Esophagus muscularis mucosa (tissue), 3 donors: ENCODE measurements at regions not wholly inside any gene's neighbourhood (a gene's known extent, or its start where the extent isn't known, plus 50 kb on each side); places are given as distances from the start of the nearest gene placed in this dataset.

ENCODE experiments used
- POLR2AphosphoS5 ChIP-seq, 2 donors: sonication (generic); formaldehyde crosslinking; IDR thresholded peaks; one replicate each; pipeline ENCODE4 v1.6.1; 2017; ENCODE audit warnings: antibody characterized with exemption in 2 of 2
- TF ChIP-seq, protein P1 (sequence below), 3 experiments: fragments of 200-600 bp in 2 of 3; fragments of 450-650 bp in 1 of 3; sonication (generic) in 2 of 3; IDR thresholded peaks; one replicate each; pipeline ENCODE4 v1.5.1; 2017 to 2019; ENCODE audit warnings: antibody characterized with exemption in 3 of 3, mild to moderate bottlenecking in 2 of 3, moderate library complexity in 1 of 3

DNA sequence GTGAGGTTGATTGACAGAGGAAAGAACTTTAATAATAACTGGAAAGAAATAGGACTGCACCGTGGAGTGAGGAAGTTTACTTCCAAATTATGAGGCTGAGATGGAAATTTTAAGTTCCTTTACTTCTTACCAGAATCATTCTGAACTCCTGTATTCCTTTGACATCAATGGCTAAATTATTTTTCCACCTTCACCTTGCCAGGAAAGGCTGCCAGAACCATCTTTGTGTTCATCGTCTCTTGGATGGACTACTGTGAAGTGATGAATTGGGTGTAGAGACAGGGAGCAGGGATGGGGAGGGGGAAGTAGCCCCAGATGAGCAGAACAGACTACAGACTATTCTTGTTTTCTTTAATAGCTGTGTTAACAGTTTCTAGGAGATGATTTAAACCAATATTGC, 102.1 kb upstream of the CEP162 start:
- TF ChIP-seq, protein P1, sequence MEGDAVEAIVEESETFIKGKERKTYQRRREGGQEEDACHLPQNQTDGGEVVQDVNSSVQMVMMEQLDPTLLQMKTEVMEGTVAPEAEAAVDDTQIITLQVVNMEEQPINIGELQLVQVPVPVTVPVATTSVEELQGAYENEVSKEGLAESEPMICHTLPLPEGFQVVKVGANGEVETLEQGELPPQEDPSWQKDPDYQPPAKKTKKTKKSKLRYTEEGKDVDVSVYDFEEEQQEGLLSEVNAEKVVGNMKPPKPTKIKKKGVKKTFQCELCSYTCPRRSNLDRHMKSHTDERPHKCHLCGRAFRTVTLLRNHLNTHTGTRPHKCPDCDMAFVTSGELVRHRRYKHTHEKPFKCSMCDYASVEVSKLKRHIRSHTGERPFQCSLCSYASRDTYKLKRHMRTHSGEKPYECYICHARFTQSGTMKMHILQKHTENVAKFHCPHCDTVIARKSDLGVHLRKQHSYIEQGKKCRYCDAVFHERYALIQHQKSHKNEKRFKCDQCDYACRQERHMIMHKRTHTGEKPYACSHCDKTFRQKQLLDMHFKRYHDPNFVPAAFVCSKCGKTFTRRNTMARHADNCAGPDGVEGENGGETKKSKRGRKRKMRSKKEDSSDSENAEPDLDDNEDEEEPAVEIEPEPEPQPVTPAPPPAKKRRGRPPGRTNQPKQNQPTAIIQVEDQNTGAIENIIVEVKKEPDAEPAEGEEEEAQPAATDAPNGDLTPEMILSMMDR (IDR thresholded peaks at IDR 0.05), result no peak
- no peak for TF ChIP-seq POLR2AphosphoS5 (IDR thresholded peaks at IDR 0.05)
